Loucy (cell line): ENCODE measurements at regions not wholly inside any gene's neighbourhood (a gene's known extent, or its start where the extent isn't known, plus 50 kb on each side); places are given as distances from the start of the nearest gene placed in this dataset.

Source experiments
- EZH2phosphoT487 ChIP-seq: fragments of 200-600 bp; IDR thresholded peaks from 2 replicates; pipeline ENCODE4 v1.6.1; 2018; ENCODE audit warnings: antibody characterized with exemption, mild to moderate bottlenecking, moderate library complexity, borderline replicate concordance
- TF ChIP-seq, protein P1 (sequence below): fragments of 200-600 bp; sonication (generic); conservative IDR thresholded peaks from 2 replicates; pipeline ENCODE4 v1.5.1; 2014; ENCODE audit warnings: mild to moderate bottlenecking, antibody characterized with exemption, low read length

DNA sequence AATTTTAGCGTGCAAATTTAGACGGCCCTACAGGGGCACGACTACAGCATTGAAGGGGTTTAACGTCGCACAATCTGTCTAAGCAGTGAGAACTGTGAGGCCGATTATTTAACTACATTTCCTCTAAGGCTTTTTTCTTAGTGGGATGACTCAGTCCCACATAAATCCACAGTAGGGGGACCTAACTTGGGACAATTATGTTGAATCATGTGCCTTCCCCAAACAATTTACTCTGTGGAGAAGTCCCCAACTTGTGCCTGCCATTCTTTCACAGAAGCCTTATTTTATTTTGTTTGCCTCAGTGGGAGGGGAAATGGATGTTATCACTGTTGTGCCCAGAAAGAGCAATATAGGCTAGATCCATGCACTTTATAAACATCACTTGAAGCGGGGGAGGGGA is 80.3 kb upstream of the CDCA7L start:
- TF ChIP-seq, protein P1, sequence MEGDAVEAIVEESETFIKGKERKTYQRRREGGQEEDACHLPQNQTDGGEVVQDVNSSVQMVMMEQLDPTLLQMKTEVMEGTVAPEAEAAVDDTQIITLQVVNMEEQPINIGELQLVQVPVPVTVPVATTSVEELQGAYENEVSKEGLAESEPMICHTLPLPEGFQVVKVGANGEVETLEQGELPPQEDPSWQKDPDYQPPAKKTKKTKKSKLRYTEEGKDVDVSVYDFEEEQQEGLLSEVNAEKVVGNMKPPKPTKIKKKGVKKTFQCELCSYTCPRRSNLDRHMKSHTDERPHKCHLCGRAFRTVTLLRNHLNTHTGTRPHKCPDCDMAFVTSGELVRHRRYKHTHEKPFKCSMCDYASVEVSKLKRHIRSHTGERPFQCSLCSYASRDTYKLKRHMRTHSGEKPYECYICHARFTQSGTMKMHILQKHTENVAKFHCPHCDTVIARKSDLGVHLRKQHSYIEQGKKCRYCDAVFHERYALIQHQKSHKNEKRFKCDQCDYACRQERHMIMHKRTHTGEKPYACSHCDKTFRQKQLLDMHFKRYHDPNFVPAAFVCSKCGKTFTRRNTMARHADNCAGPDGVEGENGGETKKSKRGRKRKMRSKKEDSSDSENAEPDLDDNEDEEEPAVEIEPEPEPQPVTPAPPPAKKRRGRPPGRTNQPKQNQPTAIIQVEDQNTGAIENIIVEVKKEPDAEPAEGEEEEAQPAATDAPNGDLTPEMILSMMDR = no peak
- TF ChIP-seq EZH2phosphoT487 = no peak
